Activated CD4-positive, alpha-beta memory T cell treated with anti-CD3 and anti-CD28 coated beads for 36 hours (primary cell): ENCODE measurements at regions not wholly inside any gene's neighbourhood (a gene's known extent, or its start where the extent isn't known, plus 50 kb on each side); places are given as distances from the start of the nearest gene placed in this dataset.

Experiments used
- CTCF ChIA-PET: fragments of 350-600 bp; sonication (Branson Sonifier 250); formaldehyde crosslinking; loops from one replicate; lab custom pipeline; 2021; ENCODE audit warnings: antibody characterized with exemption, inconsistent platforms; lab: Charles Lee
- POLR2A ChIA-PET: fragments of 350-600 bp; sonication (Branson Sonifier 250); formaldehyde crosslinking; loops from one replicate; lab custom pipeline; 2021; ENCODE audit warnings: antibody characterized with exemption; lab: Charles Lee
- DNase-seq: peaks from one replicate; pipeline ENCODE4 v3.0.0-alpha.2; 2020
- H3K27ac Mint-ChIP-seq: one replicate; pipeline ENCODE4 v1.8.0; 2021; ENCODE audit warnings: mixed read lengths
- H3K27me3 Mint-ChIP-seq: one replicate; pipeline ENCODE4 v1.8.0; 2021; ENCODE audit warnings: mixed read lengths
- H3K36me3 Mint-ChIP-seq: one replicate; pipeline ENCODE4 v1.8.0; 2021; ENCODE audit warnings: mixed read lengths
- H3K4me1 Mint-ChIP-seq: one replicate; pipeline ENCODE4 v1.8.0; 2021; ENCODE audit warnings: low read depth, mixed read lengths
- H3K4me3 Mint-ChIP-seq: one replicate; pipeline ENCODE4 v1.8.0; 2021; ENCODE audit warnings: mild to moderate bottlenecking, mixed read lengths
- H3K9me3 Mint-ChIP-seq: one replicate; pipeline ENCODE4 v1.8.0; 2021; ENCODE audit warnings: mixed read lengths
- intact Hi-C: fragments of 100-400 bp; cut with micrococcal nuclease; formaldehyde crosslinking; loops from one replicate; pipeline ENCODE4 v1.15.1; 2023

- Mint-ChIP-seq H3K27ac (no peak overlapping the region), H3K36me3 (no peaks in the 10 kb centered on the region), H3K27me3 (no peaks in the 10 kb centered on the region), H3K4me1 (peaks cover 75% of the 10 kb centered on the region), H3K9me3 (no peaks in the 10 kb centered on the region), H3K4me3 (no peak overlapping the region)
- DNase-seq: no peak
- intact Hi-C loops: no loop called here
- POLR2A ChIA-PET: interaction anchor here (0.6 kb wide), 1 partner anchor 32 kb away, joined by 3 read pairs; no protein-coding TSS in a partner anchor
- CTCF ChIA-PET: no interaction called here
These were observed 51.3 kb downstream of the TET3 start for GRCh38 chr2:74036010-74036409.

- ChIA-PET CTCF (no interaction called here), POLR2A (no interaction called here)
- no peak overlapping the region for H3K27ac Mint-ChIP-seq
- H3K9me3 Mint-ChIP-seq: no peaks in the 10 kb centered on the region
- no peaks in the 10 kb centered on the region for H3K36me3 Mint-ChIP-seq
- H3K27me3 Mint-ChIP-seq: no peaks in the 10 kb centered on the region
- H3K4me1 Mint-ChIP-seq: peaks cover 72% of the 10 kb centered on the region
- intact Hi-C loops: no loop called here
- no peak overlapping the region for H3K4me3 Mint-ChIP-seq
- no peak for DNase-seq
These were observed 51.9 kb downstream of the TET3 start for GRCh38 chr2:74036450-74037195.

GRCh38 chr2:74037379-74037860 lies 52.7 kb downstream of the TET3 start:
- Mint-ChIP-seq H3K4me3 (no peak overlapping the region), H3K27ac (no peak overlapping the region), H3K27me3 (no peaks in the 10 kb centered on the region), H3K9me3 (no peaks in the 10 kb centered on the region), H3K4me1 (peaks cover 64% of the 10 kb centered on the region), H3K36me3 (no peaks in the 10 kb centered on the region)
- ChIA-PET POLR2A (no interaction called here), CTCF (no interaction called here)
- intact Hi-C loops: no loop called here
- DNase-seq: no peak

DNA sequence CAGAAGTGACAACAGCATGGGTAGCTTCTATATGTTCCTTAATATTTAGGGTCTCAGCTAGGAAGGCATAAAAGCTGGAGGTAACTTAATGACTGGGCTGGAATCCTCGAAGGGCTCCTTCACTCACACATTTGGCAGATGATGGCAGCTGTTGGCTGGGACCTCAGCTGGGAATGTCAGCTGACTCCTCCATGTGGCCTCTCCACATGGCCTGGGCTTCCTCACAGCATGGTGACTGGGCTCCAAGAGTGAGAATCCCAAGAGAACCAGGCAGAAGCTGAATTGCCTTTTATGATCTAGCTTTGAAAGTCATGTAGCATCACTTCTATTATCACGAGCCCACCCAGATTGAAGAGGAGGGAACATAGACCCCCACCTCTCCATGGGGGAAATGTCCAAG lies 54.9 kb downstream of the TET3 start:
- DNase-seq: no peak
- no peaks in the 10 kb centered on the region for H3K27me3 Mint-ChIP-seq
- peaks cover 59% of the 10 kb centered on the region for H3K4me1 Mint-ChIP-seq
- H3K9me3 Mint-ChIP-seq: no peaks in the 10 kb centered on the region
- intact Hi-C loops: no loop called here
- H3K4me3 Mint-ChIP-seq: no peak overlapping the region
- ChIA-PET POLR2A (no interaction called here), CTCF (no interaction called here)
- no peaks in the 10 kb centered on the region for H3K36me3 Mint-ChIP-seq
- H3K27ac Mint-ChIP-seq: no peak overlapping the region

DNA sequence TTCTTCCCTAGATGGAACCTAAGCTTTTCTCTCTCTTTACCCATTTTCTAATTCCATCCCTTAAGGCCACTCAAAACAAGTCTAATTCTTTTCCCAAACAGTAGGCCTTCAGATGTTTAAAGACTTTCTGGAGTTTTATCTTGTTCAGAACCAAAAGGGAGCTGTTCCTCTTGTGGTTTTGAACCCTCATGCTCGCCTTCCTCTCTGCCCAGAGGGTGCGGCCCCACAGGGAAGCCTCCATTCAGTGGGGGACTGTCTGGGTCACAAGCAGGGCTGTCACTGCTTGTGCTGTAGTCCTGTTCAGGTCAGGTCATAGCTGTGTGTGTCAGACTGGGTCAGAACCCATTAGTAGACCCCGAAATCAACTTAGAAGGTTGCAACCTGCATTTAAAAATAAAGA lies 56.5 kb downstream of the TET3 start:
- no peak overlapping the region for H3K4me3 Mint-ChIP-seq

GRCh38 chr2:74041726-74042125 lies 57.0 kb downstream of the TET3 start:
- H3K4me3 Mint-ChIP-seq: no peak overlapping the region
- ChIA-PET POLR2A (interaction anchor here (0.7 to 1.2 kb wide), 2 partner anchors 25 to 115 kb away, joined by 3 to 4 read pairs; partner anchors contain the start of gene DGUOK), CTCF (interaction anchor here (1.1 to 1.2 kb wide), 2 partner anchors 20 to 54 kb away, joined by 3 to 4 read pairs; no protein-coding TSS in a partner anchor)
- no peaks in the 10 kb centered on the region for H3K27me3 Mint-ChIP-seq
- no peak for DNase-seq
- no peak overlapping the region for H3K27ac Mint-ChIP-seq
- no peaks in the 10 kb centered on the region for H3K36me3 Mint-ChIP-seq
- peaks cover 51% of the 10 kb centered on the region for H3K4me1 Mint-ChIP-seq
- intact Hi-C loops: no loop called here
- no peaks in the 10 kb centered on the region for H3K9me3 Mint-ChIP-seq

More for the DNA sequence above, 56.5 kb downstream of the TET3 start:
- Mint-ChIP-seq H3K27me3 (no peaks in the 10 kb centered on the region), H3K27ac (no peak overlapping the region), H3K9me3 (no peaks in the 10 kb centered on the region), H3K4me1 (peaks cover 57% of the 10 kb centered on the region), H3K36me3 (no peaks in the 10 kb centered on the region)
- no peak for DNase-seq
- intact Hi-C loops: no loop called here
- ChIA-PET CTCF (interaction anchor here (0.7 to 1.2 kb wide), 3 partner anchors 15 to 54 kb away, joined by 3 to 7 read pairs (median 4); no protein-coding TSS in a partner anchor), POLR2A (interaction anchor here (1.2 kb wide), 1 partner anchor 114 kb away, joined by 4 read pairs; the partner anchor contains the start of gene DGUOK)

DNA sequence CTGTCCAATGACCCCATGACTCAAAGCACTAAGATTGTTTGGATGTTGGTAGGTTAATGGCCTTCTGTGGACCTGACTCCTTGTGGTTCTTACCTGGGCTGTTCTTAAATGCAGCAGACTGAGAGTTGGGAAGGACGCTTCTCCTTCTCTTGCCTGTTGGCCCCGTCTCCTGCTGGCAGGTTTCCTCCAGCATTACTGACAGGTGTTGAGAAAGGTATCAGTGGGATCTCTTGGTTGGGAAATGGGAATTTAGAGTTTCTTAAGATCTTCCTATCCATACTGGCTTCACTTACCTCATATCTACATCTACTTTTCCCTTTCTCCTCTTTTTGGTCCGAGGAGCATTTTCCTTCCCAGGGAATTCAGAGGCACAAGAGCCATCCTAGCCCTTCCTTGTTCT lies 57.9 kb downstream of the TET3 start:
- no peak overlapping the region for H3K4me3 Mint-ChIP-seq
- H3K27me3 Mint-ChIP-seq: no peaks in the 10 kb centered on the region
- intact Hi-C loops: no loop called here
- no peaks in the 10 kb centered on the region for H3K36me3 Mint-ChIP-seq
- ChIA-PET POLR2A (interaction anchor here (1.0 kb wide), 1 partner anchor 10 kb away, joined by 3 read pairs; no protein-coding TSS in a partner anchor), CTCF (no interaction called here)
- no peak overlapping the region for H3K27ac Mint-ChIP-seq
- H3K9me3 Mint-ChIP-seq: no peaks in the 10 kb centered on the region
- peaks cover 44% of the 10 kb centered on the region for H3K4me1 Mint-ChIP-seq
- DNase-seq: no peak

DNA sequence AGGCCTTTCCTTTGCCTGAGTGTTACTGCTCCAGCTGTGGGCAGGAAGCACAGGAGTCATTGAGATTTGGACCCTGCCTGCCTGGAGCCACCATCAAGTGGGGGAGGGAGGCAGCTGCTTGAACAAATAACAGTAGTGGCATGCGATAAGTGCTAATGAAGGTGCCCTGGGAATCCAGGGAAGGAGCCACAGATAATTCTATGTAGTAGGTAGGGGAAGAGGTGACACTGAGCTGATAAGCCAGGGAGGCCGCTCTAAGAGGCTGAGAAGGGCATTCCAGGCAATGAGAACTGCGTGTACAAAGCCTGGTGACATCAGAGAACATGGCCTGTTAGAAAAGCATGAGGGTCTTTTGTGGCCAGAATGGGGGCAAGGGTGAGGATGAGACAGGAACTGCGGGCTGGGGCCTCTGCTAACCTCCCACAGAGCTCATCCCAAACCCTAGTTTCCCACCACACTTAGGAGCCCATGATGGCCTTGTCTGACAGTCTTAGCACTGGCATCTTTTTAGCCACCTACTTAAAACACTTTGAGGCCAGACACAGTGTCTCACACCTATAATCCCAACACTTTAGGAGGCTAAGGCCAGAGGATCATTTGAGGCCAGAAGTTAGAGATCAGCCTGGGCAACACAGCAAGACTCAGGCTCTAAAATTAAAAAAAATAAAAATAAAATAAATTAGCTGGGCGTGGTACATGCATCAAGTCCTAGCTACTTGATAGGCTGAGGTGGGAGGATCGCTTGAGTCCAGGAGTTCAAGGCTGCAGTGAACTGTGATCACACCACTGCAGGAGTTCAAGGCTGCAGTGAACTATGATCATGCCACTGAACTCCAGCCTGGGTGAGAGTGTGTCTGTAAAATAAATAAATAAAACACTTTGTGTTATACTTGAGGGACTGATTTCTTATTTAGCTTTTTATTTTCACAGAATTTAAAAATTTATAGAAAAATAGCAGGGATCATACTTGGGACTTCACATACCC lies 58.9 kb downstream of the TET3 start:
- ChIA-PET POLR2A (interaction anchor here (1.0 kb wide), 1 partner anchor 11 kb away, joined by 3 read pairs; no protein-coding TSS in a partner anchor), CTCF (interaction anchor here (0.8 kb wide), 1 partner anchor 220 kb away, joined by 3 read pairs; no protein-coding TSS in a partner anchor)
- H3K27ac Mint-ChIP-seq: no peak overlapping the region

GRCh38 chr2:74044999-74045398 lies 60.3 kb downstream of the TET3 start:
- POLR2A ChIA-PET: no interaction called here
- no peak overlapping the region for H3K27ac Mint-ChIP-seq
- CTCF ChIA-PET: no interaction called here
- intact Hi-C loops: no loop called here
- H3K27me3 Mint-ChIP-seq: no peaks in the 10 kb centered on the region
- DNase-seq: no peak
- H3K9me3 Mint-ChIP-seq: no peaks in the 10 kb centered on the region
- H3K4me3 Mint-ChIP-seq: no peak overlapping the region
- H3K4me1 Mint-ChIP-seq: peaks cover 24% of the 10 kb centered on the region
- H3K36me3 Mint-ChIP-seq: peaks cover 5% of the 10 kb centered on the region

More for the DNA sequence above, 58.9 kb downstream of the TET3 start:
- Mint-ChIP-seq H3K36me3 (peaks cover 4% of the 10 kb centered on the region), H3K27me3 (no peaks in the 10 kb centered on the region), H3K9me3 (no peaks in the 10 kb centered on the region), H3K4me3 (no peak overlapping the region), H3K4me1 (peaks cover 37% of the 10 kb centered on the region)
- no peak for DNase-seq
- intact Hi-C loops: no loop called here

DNA sequence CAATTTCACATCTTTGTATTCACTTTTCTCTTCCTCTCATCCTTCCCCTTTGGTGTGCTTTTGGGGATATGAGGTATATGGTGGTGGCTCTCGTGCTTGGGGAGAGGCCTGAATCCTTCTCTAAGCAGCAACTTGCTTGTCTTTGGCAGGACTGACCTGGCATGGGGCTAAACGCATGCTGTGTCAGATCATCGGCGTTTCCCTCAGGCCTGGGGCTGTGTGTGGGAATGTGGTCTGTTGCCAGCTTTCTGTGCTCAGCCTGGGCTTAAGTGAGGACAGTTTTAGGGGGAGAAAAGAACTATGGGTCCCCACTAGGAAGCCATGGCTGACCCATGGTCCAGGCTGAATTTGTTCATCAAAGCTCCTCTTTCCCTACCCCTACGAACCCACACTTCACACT lies 60.7 kb downstream of the TET3 start:
- H3K27ac Mint-ChIP-seq: peak overlapping the region; percentile 9
- ChIA-PET CTCF (no interaction called here), POLR2A (no interaction called here)
- no peaks in the 10 kb centered on the region for H3K9me3 Mint-ChIP-seq
- H3K4me1 Mint-ChIP-seq: peaks cover 20% of the 10 kb centered on the region
- no peaks in the 10 kb centered on the region for H3K27me3 Mint-ChIP-seq
- intact Hi-C loops: no loop called here
- H3K4me3 Mint-ChIP-seq: no peak overlapping the region
- DNase-seq: no peak
- H3K36me3 Mint-ChIP-seq: peaks cover 5% of the 10 kb centered on the region

GRCh38 chr2:74046441-74046840 lies 61.7 kb downstream of the TET3 start:
- no peaks in the 10 kb centered on the region for H3K27me3 Mint-ChIP-seq
- ChIA-PET POLR2A (no interaction called here), CTCF (interaction anchor here (1.0 kb wide), 1 partner anchor 11 kb away, joined by 3 read pairs; no protein-coding TSS in a partner anchor)
- H3K9me3 Mint-ChIP-seq: no peaks in the 10 kb centered on the region
- H3K27ac Mint-ChIP-seq: no peak overlapping the region
- DNase-seq: no peak
- H3K4me1 Mint-ChIP-seq: peaks cover 18% of the 10 kb centered on the region
- peaks cover 5% of the 10 kb centered on the region for H3K36me3 Mint-ChIP-seq
- intact Hi-C loops: no loop called here
- no peak overlapping the region for H3K4me3 Mint-ChIP-seq

- ChIA-PET POLR2A (no interaction called here), CTCF (no interaction called here)
- no peak for DNase-seq
- Mint-ChIP-seq H3K4me1 (peaks cover 23% of the 10 kb centered on the region), H3K36me3 (peaks cover 5% of the 10 kb centered on the region), H3K4me3 (no peak overlapping the region), H3K27ac (no peak overlapping the region), H3K9me3 (no peaks in the 10 kb centered on the region), H3K27me3 (no peaks in the 10 kb centered on the region)
- intact Hi-C loops: no loop called here
These were observed 62.4 kb downstream of the TET3 start for GRCh38 chr2:74047152-74047551.
